Naive thymus-derived CD4-positive, alpha-beta T cell (primary cell): ENCODE measurements at regions not wholly inside any gene's neighbourhood (a gene's known extent, or its start where the extent isn't known, plus 50 kb on each side); places are given as distances from the start of the nearest gene placed in this dataset.

Source experiments
- ATAC-seq: fragments of 150-1000 bp; cut with Tn5 transposase; 2 replicates; pipeline ENCODE4 v1.10.0; 2021; ENCODE audit warnings: mild to moderate bottlenecking, moderate library complexity
- CTCF ChIA-PET: fragments of 350-600 bp; sonication (Branson Sonifier 250); formaldehyde crosslinking; loops from one replicate; lab custom pipeline; 2021; ENCODE audit warnings: antibody characterized with exemption; lab: Charles Lee
- POLR2A ChIA-PET: fragments of 350-600 bp; sonication (Branson Sonifier 250); formaldehyde crosslinking; loops from one replicate; lab custom pipeline; 2021; ENCODE audit warnings: antibody characterized with exemption, inconsistent platforms; lab: Charles Lee
- DNase-seq, 9 donors: peaks; one replicate each; pipeline versions ENCODE4 v3.0.0 to v3.0.0-alpha.2; 2020 to 2022; ENCODE audit warnings: mixed read lengths in 1 of 9
- H3K27ac ChIP-seq: one replicate; pipeline ENCODE4 v1.7.0; 2013; ENCODE audit warnings: mild to moderate bottlenecking, low read depth, low read length, moderate library complexity
- H3K27me3 ChIP-seq, 2 donors: one replicate each; pipeline ENCODE4 v1.7.0; 2013; ENCODE audit warnings: low read length in 2 of 2, mild to moderate bottlenecking in 2 of 2, moderate library complexity in 2 of 2; ENCODE audit not compliant: control insufficient read depth in 2 of 2, insufficient read depth in 2 of 2
- H3K36me3 ChIP-seq, 3 experiments: 1 replicate in 2 of 3; 2 replicates in 1 of 3; pipeline ENCODE4 v1.7.0; 2013; ENCODE audit warnings: low read length in 3 of 3, mild to moderate bottlenecking in 3 of 3, moderate library complexity in 1 of 3; ENCODE audit not compliant: insufficient read depth in 3 of 3, control insufficient read depth in 2 of 3
- H3K4me1 ChIP-seq, 2 donors: one replicate each; pipeline ENCODE4 v1.7.0; 2013; ENCODE audit warnings: low read length in 2 of 2, mild to moderate bottlenecking in 2 of 2, moderate library complexity in 1 of 2; ENCODE audit not compliant: control insufficient read depth in 2 of 2, insufficient read depth in 2 of 2
- H3K4me3 ChIP-seq: 2 replicates; pipeline ENCODE4 v1.7.0; 2013; ENCODE audit warnings: mild to moderate bottlenecking, low read length
- H3K9me3 ChIP-seq, 3 experiments: 1 replicate in 2 of 3; 2 replicates in 1 of 3; pipeline ENCODE4 v1.7.0; 2013; ENCODE audit warnings: low read length in 3 of 3; ENCODE audit not compliant: control insufficient read depth in 2 of 3
- H3K27ac Mint-ChIP-seq, 9 donors: one replicate each; pipeline ENCODE4 v1.8.0; 2020 to 2022; ENCODE audit warnings: mixed read lengths in 9 of 9, mild to moderate bottlenecking in 8 of 9, moderate library complexity in 5 of 9, inconsistent platforms in 2 of 9
- H3K27me3 Mint-ChIP-seq, 5 donors: one replicate each; pipeline ENCODE4 v1.8.0; 2021 to 2022; ENCODE audit warnings: mixed read lengths in 5 of 5, mild to moderate bottlenecking in 1 of 5
- H3K36me3 Mint-ChIP-seq, 5 donors: one replicate each; pipeline ENCODE4 v1.8.0; 2020 to 2022; ENCODE audit warnings: mixed read lengths in 5 of 5, mild to moderate bottlenecking in 3 of 5, inconsistent platforms in 1 of 5
- H3K4me1 Mint-ChIP-seq, 7 donors: one replicate each; pipeline ENCODE4 v1.8.0; 2020 to 2022; ENCODE audit warnings: mixed read lengths in 7 of 7, mild to moderate bottlenecking in 3 of 7, inconsistent platforms in 1 of 7
- H3K4me3 Mint-ChIP-seq, 10 donors: one replicate each; pipeline ENCODE4 v1.8.0; 2020 to 2022; ENCODE audit warnings: mild to moderate bottlenecking in 10 of 10, mixed read lengths in 10 of 10, moderate library complexity in 6 of 10, inconsistent platforms in 2 of 10
- H3K9me3 Mint-ChIP-seq, 11 donors: one replicate each; pipeline ENCODE4 v1.8.0; 2020 to 2022; ENCODE audit warnings: mixed read lengths in 11 of 11, mild to moderate bottlenecking in 4 of 11, inconsistent platforms in 1 of 11, moderate library complexity in 1 of 11
- intact Hi-C, 2 donors: fragments of 100-400 bp; cut with micrococcal nuclease; formaldehyde crosslinking; loops; one replicate each; pipeline ENCODE4 v1.15.1; 2023

DNA sequence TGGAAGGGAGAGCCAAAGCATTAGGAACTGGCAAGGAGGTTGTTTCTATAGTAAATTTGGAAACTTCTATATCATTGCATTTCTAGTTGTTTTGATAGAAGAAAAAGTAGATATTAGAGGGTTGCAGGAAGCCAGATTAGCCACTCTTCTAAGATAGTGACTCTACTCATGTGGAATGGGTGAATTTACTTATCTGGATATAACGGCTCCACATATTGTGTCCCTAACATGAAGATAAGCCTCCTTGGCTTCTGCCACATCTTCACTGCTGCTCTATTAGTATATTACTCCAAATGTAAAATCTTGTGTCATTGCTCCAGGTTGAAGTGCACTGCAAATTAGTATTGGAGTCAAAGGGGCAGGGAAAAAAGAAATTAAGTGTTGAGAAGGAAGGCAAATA, 283.3 kb downstream of the CASP12 start:
- no peaks in the 10 kb centered on the region for H3K9me3 ChIP-seq
- ChIA-PET POLR2A (no interaction called here), CTCF (no interaction called here)
- ATAC-seq (no peak), DNase-seq (no peak)
- peaks cover 0 to 22% (median 6%) of the 10 kb centered on the region in 5 donors for H3K36me3 Mint-ChIP-seq
- H3K9me3 Mint-ChIP-seq: peaks cover 0 to 15% (median 4%) of the 10 kb centered on the region in 11 donors
- intact Hi-C loops: no loop called here
- no peaks in the 10 kb centered on the region for H3K27me3 ChIP-seq
- no peak overlapping the region for H3K4me3 Mint-ChIP-seq
- H3K27ac ChIP-seq: no peak overlapping the region
- peaks cover 0 to 4% (median 0%) of the 10 kb centered on the region in 5 donors for H3K27me3 Mint-ChIP-seq
- peaks cover under 1 to 19% (median 2%) of the 10 kb centered on the region in 7 donors for H3K4me1 Mint-ChIP-seq
- no peaks in the 10 kb centered on the region for H3K36me3 ChIP-seq
- H3K4me3 ChIP-seq: no peak overlapping the region
- no peaks in the 10 kb centered on the region for H3K4me1 ChIP-seq
- peak overlapping the region in 1 of 9 donors; percentile 3 for H3K27ac Mint-ChIP-seq

DNA sequence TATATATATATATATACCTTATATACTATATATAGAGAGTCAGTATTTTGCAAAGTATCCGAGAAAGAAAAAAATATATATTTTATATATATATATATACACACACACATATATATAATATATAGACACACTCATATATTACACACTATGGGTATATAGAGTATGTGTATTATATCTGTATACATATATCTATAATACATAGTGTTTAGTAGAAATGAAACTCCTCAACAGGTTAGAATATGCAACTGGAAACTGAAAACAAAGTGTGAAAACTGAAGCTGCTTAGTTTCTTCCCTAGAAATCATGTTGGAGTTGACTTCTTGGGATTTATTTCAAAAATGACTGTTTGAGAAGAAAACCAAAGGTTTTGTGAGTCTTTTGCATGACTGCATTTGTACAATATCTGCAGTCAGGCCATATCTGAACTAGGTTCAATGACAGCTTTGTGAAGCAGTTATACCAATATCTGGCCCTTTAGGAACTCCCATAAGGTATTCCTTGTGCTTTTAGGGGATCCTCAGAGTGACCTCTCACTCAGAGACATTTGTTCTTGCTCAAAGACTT, 284.1 kb downstream of the CASP12 start:
- peaks cover 0 to 4% (median 0%) of the 10 kb centered on the region in 5 donors for H3K27me3 Mint-ChIP-seq
- DNase-seq: no peak
- Histone ChIP-seq H3K27ac (no peak overlapping the region), H3K36me3 (no peaks in the 10 kb centered on the region), H3K4me3 (no peak overlapping the region), H3K27me3 (no peaks in the 10 kb centered on the region), H3K9me3 (no peaks in the 10 kb centered on the region), H3K4me1 (peaks cover 0 to 5% of the 10 kb centered on the region in 2 donors)
- POLR2A ChIA-PET: no interaction called here
- H3K27ac Mint-ChIP-seq: peak overlapping the region in 1 of 9 donors; percentile 3
- peaks cover 7 to 26% (median 10%) of the 10 kb centered on the region in 7 donors for H3K4me1 Mint-ChIP-seq
- ATAC-seq: no peak
- CTCF ChIA-PET: interaction anchor here (0.6 to 0.7 kb wide), 2 partner anchors 452 to 686 kb away, joined by 3 read pairs; no protein-coding TSS in a partner anchor
- peak overlapping the region in 1 of 10 donors; percentile 27 for H3K4me3 Mint-ChIP-seq
- intact Hi-C loops: no loop called here
- peaks cover 0 to 22% (median 6%) of the 10 kb centered on the region in 5 donors for H3K36me3 Mint-ChIP-seq
- peaks cover 0 to 15% (median 4%) of the 10 kb centered on the region in 11 donors for H3K9me3 Mint-ChIP-seq

DNA sequence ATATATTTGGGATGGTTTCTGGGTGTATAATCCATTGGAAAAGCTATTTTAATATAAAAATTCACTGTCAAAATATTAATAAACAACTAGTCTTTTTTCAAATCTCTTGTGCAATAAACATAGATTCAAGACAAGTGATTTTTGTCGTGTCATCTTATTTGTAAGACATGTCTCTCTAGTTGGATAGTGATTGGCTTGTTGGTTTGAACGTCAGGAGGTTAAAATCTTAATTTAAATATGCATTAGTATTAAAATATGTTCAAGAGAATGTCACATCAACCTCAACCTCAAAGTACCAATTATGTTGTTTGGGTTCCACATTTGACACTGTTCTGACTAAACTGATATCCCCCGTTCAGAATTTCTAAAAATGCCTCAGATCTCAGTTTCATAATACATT, 287.6 kb downstream of the CASP12 start:
- Mint-ChIP-seq H3K36me3 (peaks cover 0 to 5% (median 0%) of the 10 kb centered on the region in 5 donors), H3K4me1 (peaks cover 8 to 28% (median 11%) of the 10 kb centered on the region in 7 donors), H3K27me3 (peaks cover 0 to 6% (median 0%) of the 10 kb centered on the region in 5 donors), H3K9me3 (peaks cover 0 to 3% (median 0%) of the 10 kb centered on the region in 11 donors), H3K27ac (peak overlapping the region in 1 of 9 donors; percentile 13), H3K4me3 (no peak overlapping the region)
- CTCF ChIA-PET: interaction anchor here (0.6 to 2.1 kb wide), 5 partner anchors 190 to 1350 kb away, joined by 3 to 7 read pairs (median 4); no protein-coding TSS in a partner anchor
- POLR2A ChIA-PET: no interaction called here
- H3K27me3 ChIP-seq: no peaks in the 10 kb centered on the region
- H3K36me3 ChIP-seq: no peaks in the 10 kb centered on the region
- H3K9me3 ChIP-seq: no peaks in the 10 kb centered on the region
- intact Hi-C loops: loop anchor here in 1 of 2 donors (1.0 kb wide), 1 partner anchor 357 kb away; no protein-coding TSS in a partner anchor
- H3K4me1 ChIP-seq: peaks cover 0 to 5% of the 10 kb centered on the region in 2 donors
- ATAC-seq (no peak), DNase-seq (no peak)
- no peak overlapping the region for H3K27ac ChIP-seq
- no peak overlapping the region for H3K4me3 ChIP-seq

DNA sequence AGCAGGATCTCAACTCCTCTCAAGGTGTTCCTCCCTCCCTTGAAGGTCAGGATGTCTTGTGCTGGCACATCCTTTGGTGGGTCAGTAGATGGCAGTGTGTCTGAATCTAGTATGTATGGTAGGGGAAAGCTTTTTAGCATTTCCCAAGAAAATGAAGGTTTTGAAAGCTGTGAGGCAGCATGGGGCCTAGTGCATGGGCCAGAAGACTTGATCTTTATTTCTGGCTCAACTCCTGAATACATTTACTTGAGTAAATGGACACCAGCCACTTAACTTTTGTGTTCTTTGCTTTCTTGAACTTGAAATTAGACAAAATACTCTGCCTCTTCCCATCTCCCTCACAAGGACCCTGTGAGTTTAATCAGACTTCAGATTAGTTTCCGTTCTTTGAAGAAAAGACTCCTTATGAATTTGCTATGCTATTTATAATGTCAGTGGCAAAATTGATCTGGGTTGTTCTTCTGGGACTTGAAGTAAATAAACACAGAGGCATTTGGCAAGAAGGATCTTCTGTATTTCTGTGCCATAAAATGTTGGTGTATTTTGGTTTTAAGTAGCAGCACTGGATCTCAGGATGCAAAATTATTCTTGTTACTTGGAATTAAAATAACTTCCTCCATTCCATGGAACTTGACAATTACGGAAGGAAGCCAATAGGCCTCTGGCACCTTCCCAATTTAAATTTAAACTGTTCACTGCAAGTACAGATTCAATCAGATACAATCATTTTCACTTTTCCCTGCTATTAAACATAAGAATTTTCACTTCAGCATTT, 288.8 kb downstream of the CASP12 start:
- ChIA-PET CTCF (interaction anchor here (0.6 to 2.1 kb wide), 7 partner anchors 96 to 391 kb away, joined by 3 to 7 read pairs (median 3); no protein-coding TSS in a partner anchor), POLR2A (no interaction called here)
- Mint-ChIP-seq H3K36me3 (no peaks in the 10 kb centered on the region), H3K27ac (peak overlapping the region in 3 of 9 donors; percentile 25 to 47 (median 41)), H3K4me3 (no peak overlapping the region), H3K27me3 (peaks cover 0 to 6% (median 0%) of the 10 kb centered on the region in 5 donors), H3K9me3 (no peaks in the 10 kb centered on the region), H3K4me1 (peaks cover 0 to 20% (median 11%) of the 10 kb centered on the region in 7 donors)
- H3K27me3 ChIP-seq: no peaks in the 10 kb centered on the region
- DNase-seq (peak in 7 of 9 donors; percentile 17 to 63 (median 51)), ATAC-seq (peak; percentile 95)
- intact Hi-C loops: loop anchor here (1.0 to 5.0 kb wide), 12 partner anchors 96 to 1253 kb away; no protein-coding TSS in a partner anchor
- H3K4me1 ChIP-seq: peaks cover 0 to 5% of the 10 kb centered on the region in 2 donors
- H3K9me3 ChIP-seq: no peaks in the 10 kb centered on the region
- H3K36me3 ChIP-seq: no peaks in the 10 kb centered on the region
- H3K4me3 ChIP-seq: no peak overlapping the region
- H3K27ac ChIP-seq: no peak overlapping the region

DNA sequence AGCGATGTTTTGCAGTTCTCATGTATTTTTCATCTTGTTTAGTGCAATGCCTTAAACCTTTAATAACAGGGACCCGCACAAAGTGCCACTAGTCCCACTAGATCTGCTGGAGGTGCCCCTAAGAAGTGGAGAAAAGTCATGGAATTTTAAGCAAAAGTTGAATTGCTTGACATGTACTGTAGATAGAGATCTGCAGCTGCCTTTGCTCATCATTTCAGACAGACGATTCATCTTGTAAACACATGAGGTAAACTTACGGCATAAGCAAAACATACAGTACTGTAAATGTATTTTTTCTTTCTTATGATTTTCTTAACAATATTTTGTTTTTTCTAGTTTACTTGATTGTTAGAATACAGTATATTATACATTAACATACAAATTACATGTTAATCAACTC, 295.6 kb downstream of the CASP12 start:
- Mint-ChIP-seq H3K27me3 (peaks cover 0 to 21% (median 0%) of the 10 kb centered on the region in 5 donors), H3K9me3 (peaks cover 0 to 16% (median 2%) of the 10 kb centered on the region in 11 donors), H3K27ac (no peak overlapping the region), H3K4me1 (no peaks in the 10 kb centered on the region), H3K4me3 (no peak overlapping the region), H3K36me3 (peaks cover 0 to 6% (median 0%) of the 10 kb centered on the region in 5 donors)
- H3K4me3 ChIP-seq: no peak overlapping the region
- no peaks in the 10 kb centered on the region for H3K27me3 ChIP-seq
- ATAC-seq (no peak), DNase-seq (no peak)
- H3K4me1 ChIP-seq: no peaks in the 10 kb centered on the region
- CTCF ChIA-PET: interaction anchor here (0.6 kb wide), 1 partner anchor 135 kb away, joined by 3 read pairs; no protein-coding TSS in a partner anchor
- intact Hi-C loops: no loop called here
- POLR2A ChIA-PET: interaction anchor here (0.8 kb wide), 1 partner anchor 344 kb away, joined by 5 read pairs; no protein-coding TSS in a partner anchor
- no peaks in the 10 kb centered on the region for H3K9me3 ChIP-seq
- no peak overlapping the region for H3K27ac ChIP-seq
- no peaks in the 10 kb centered on the region for H3K36me3 ChIP-seq

DNA sequence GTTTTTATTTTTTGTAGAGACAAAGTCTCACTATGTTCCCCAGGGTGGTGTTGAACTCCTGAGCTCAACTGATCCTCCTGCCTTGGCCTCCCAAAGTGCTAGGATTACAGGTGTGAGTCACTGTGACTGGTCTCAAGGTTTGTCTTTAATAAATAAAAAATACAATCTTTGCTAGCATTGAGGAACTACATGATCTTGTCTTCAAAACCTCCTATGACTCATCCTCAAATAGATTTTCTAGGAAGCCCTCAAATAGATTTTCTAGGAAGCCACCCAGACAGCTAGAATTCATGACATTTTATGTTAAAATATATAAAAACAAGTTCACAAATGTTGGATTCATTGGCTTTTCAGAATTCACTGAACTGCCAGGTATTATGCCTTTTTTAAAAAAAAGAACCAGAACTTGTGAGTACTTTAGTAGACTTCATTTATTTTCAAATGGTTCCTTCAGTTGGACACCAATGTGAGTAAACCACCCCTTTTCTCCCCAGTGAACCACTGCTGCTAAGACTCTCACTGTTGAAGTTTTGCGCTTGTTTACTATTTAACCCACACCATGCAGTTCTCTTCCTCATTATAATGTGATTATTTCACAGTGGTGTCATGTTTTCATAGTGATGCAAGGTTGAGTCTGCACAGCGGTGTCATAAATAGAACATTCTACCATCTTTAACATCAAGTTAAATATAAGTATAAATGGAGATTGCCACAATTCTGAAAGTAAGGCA, 303.9 kb downstream of the CASP12 start:
- no peaks in the 10 kb centered on the region for H3K4me1 ChIP-seq
- Mint-ChIP-seq H3K27me3 (peaks cover 0 to 12% (median 9%) of the 10 kb centered on the region in 5 donors), H3K36me3 (peaks cover 0 to 3% (median 0%) of the 10 kb centered on the region in 5 donors), H3K27ac (peak overlapping the region in 1 of 9 donors; percentile 74), H3K4me1 (peaks cover 0 to 13% (median 0%) of the 10 kb centered on the region in 7 donors), H3K4me3 (peak overlapping the region in 1 of 10 donors; percentile 53), H3K9me3 (peaks cover 0 to 4% (median 0%) of the 10 kb centered on the region in 11 donors)
- no peaks in the 10 kb centered on the region for H3K36me3 ChIP-seq
- intact Hi-C loops: no loop called here
- ChIA-PET POLR2A (no interaction called here), CTCF (no interaction called here)
- no peak for ATAC-seq
- H3K27ac ChIP-seq: no peak overlapping the region
- DNase-seq: no peak
- no peaks in the 10 kb centered on the region for H3K9me3 ChIP-seq
- no peaks in the 10 kb centered on the region for H3K27me3 ChIP-seq
- no peak overlapping the region for H3K4me3 ChIP-seq
